Body of pancreas (tissue), 4 donors: ENCODE measurements at regions not wholly inside any gene's neighbourhood (a gene's known extent, or its start where the extent isn't known, plus 50 kb on each side); places are given as distances from the start of the nearest gene placed in this dataset. TPM values are rescaled to one million over a fixed set of nuclear protein-coding genes. Genes with fewer than 3 reads are reported as not detected.

Experiments
- ATAC-seq: fragments of 150-250 bp; one replicate; pipeline ENCODE4 v1.9.1; 2016
- DNase-seq, 4 donors: peaks; one replicate each; pipeline ENCODE4 v3.0.0-alpha.2; 2019
- H3K27ac ChIP-seq, 4 donors: fragments of 200-600 bp; sonication (generic); 1 replicate in 3 of 4; 2 replicates in 1 of 4; pipeline versions ENCODE4 v1.5.1 to v1.6.1; 2016 to 2019; ENCODE audit warnings: mild to moderate bottlenecking in 1 of 4, mixed read lengths in 1 of 4, moderate library complexity in 1 of 4
- H3K27me3 ChIP-seq, 2 donors: fragments of 200-600 bp; sonication (generic); one replicate each; pipeline ENCODE4 v1.6.0; 2016; ENCODE audit warnings: mild to moderate bottlenecking in 1 of 2
- H3K36me3 ChIP-seq, 2 donors: fragments of 200-600 bp; sonication (generic); replicated peaks in 1 of 2; 2 replicates each; pipeline ENCODE4 v1.5.1; 2016; ENCODE audit warnings: low read depth in 2 of 2; ENCODE audit not compliant: insufficient read depth in 1 of 2
- H3K4me1 ChIP-seq: fragments of 200-600 bp; sonication (generic); one replicate; pipeline ENCODE4 v1.6.0; 2016
- H3K4me3 ChIP-seq, 2 donors: fragments of 200-600 bp; sonication (generic); 1 replicate in 1 of 2; 2 replicates in 1 of 2; pipeline ENCODE4 v1.5.1; 2016 to 2019
- H3K9me3 ChIP-seq, 3 donors: fragments of 200-600 bp; sonication (generic); 1 replicate in 2 of 3; 2 replicates in 1 of 3; pipeline ENCODE4 v1.5.1; 2016
- POLR2A ChIP-seq, 3 donors: fragments of 450-650 bp; IDR thresholded peaks; one replicate each; pipeline ENCODE4 v1.6.1; 2016; ENCODE audit warnings: antibody characterized with exemption in 3 of 3, mild to moderate bottlenecking in 2 of 3
- WGBS, 2 donors: methylation state at CpG; one replicate each; pipeline ENCODE4 v1.1.5; 2017; 5-methylcytosine and 5-hydroxymethylcytosine counted together
- intact Hi-C: fragments of 100-400 bp; cut with DNase I; formaldehyde crosslinking; loops from one replicate; pipeline ENCODE4 v1.15.1; 2023
- small RNA-seq: library from RNA; depleted of rRNA; stranded (forward); fragments of <200 nt; gene quantifications from one replicate; pipeline ENCODE3, GENCODE V24; 2016
- TF ChIP-seq, protein P1 (sequence below), 7 experiments: fragments of 450-650 bp in 4 of 7; fragments of 200-600 bp in 3 of 7; sonication (generic) in 3 of 7; IDR thresholded peaks; one replicate each; pipeline ENCODE4 v1.5.1; 2016 to 2019; ENCODE audit warnings: antibody characterized with exemption in 7 of 7

DNA sequence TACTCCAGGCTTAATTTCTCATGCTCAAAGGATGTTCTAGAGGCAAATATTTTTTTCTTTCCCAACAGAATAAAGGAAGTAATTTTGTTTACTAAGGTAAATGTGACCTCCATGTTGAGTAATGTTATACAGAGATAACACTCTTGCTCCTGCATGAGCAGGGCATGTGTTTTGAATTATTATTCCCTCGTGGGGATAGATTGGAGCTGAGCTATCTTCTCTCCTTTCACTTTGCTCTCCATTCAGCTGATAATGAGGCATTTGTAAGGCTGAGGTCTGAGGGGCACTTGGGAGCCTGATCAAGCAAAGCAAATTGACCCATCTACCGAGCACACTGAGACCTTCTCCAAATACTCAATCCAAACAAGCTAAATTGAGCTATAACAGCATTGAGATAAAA, 50.7 kb upstream of the GHITM start:
- WGBS, 2 donors, result 3 to 11% methylated on average over 2 of the region's 2 CpGs
- TF ChIP-seq POLR2A (IDR thresholded peaks at IDR 0.05), result no peak
- TF ChIP-seq, protein P1, sequence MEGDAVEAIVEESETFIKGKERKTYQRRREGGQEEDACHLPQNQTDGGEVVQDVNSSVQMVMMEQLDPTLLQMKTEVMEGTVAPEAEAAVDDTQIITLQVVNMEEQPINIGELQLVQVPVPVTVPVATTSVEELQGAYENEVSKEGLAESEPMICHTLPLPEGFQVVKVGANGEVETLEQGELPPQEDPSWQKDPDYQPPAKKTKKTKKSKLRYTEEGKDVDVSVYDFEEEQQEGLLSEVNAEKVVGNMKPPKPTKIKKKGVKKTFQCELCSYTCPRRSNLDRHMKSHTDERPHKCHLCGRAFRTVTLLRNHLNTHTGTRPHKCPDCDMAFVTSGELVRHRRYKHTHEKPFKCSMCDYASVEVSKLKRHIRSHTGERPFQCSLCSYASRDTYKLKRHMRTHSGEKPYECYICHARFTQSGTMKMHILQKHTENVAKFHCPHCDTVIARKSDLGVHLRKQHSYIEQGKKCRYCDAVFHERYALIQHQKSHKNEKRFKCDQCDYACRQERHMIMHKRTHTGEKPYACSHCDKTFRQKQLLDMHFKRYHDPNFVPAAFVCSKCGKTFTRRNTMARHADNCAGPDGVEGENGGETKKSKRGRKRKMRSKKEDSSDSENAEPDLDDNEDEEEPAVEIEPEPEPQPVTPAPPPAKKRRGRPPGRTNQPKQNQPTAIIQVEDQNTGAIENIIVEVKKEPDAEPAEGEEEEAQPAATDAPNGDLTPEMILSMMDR (IDR thresholded peaks at IDR 0.05), result no peak
- no peaks in the 10 kb centered on the region for H3K27me3 ChIP-seq
- H3K36me3 ChIP-seq, result no peaks in the 10 kb centered on the region
- H3K4me3 ChIP-seq, result no peak overlapping the region
- ATAC-seq (no peak), DNase-seq (no peak)
- H3K9me3 ChIP-seq, result no peaks in the 10 kb centered on the region
- intact Hi-C loops, result no loop called here
- no peaks in the 10 kb centered on the region for H3K4me1 ChIP-seq
- no peak overlapping the region for H3K27ac ChIP-seq

DNA sequence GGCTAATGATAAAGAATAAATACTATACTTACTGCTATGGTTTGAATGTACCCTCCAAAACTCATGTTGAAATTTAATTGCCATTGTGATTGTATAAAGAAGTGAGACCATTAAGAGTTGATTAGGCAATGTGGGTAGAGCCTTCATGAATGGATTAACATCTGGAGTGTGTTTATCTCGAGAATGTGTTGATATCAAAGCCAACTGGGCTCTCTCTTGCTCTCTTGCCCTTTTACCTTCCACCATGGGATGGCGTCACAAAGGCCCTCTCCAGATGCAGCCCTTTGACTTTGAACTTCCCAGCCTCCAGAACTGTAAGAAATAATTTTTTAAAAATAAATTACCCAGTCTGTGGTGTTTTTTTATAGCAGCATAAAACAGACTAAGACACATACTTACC, 50.1 kb upstream of the GHITM start:
- ATAC-seq, result no peak
- intact Hi-C loops, result no loop called here

More for the DNA sequence above, 50.1 kb upstream of the GHITM start:
- WGBS, 2 donors, result 38 to 53% methylated on average over 2 of the region's 2 CpGs
- H3K27me3 ChIP-seq, result no peaks in the 10 kb centered on the region
- DNase-seq, result no peak
- no peaks in the 10 kb centered on the region for H3K36me3 ChIP-seq
- no peaks in the 10 kb centered on the region for H3K9me3 ChIP-seq
- H3K27ac ChIP-seq, result no peak overlapping the region
- H3K4me3 ChIP-seq, result no peak overlapping the region
- H3K4me1 ChIP-seq, result no peaks in the 10 kb centered on the region
- TF ChIP-seq, protein P1 (IDR thresholded peaks at IDR 0.05), result no peak
- no peak for TF ChIP-seq POLR2A (IDR thresholded peaks at IDR 0.05)

Small RNAs in the stretch of these regions (small RNA-seq; reads per million reads assigned to genes)
- not detected for gene RNU1-65P
- gene RNU6-129P, result not detected
- gene RNU6-478P, result not detected
